ENCODE measurements at regions not wholly inside any gene's neighbourhood (a gene's known extent, or its start where the extent isn't known, plus 50 kb on each side); places are given as distances from the start of the nearest gene placed in this dataset.

GRCh38 chr5:124403281-124403680, 343.2 kb downstream of the ZNF608 start:
- H3K27ac ChIP-seq = no peak overlapping the region
- H3K4me1 ChIP-seq = peaks cover 21% of the 10 kb centered on the region
- no peaks in the 10 kb centered on the region for H3K9me3 ChIP-seq
- no peak for TF ChIP-seq CTCF (IDR thresholded peaks at IDR 0.05)
- no peak overlapping the region for H3K4me3 ChIP-seq
- intact Hi-C loops (cut with DNase I) = no loop called here
- ATAC-seq (no peak), DNase-seq (no peak)
- no peaks in the 10 kb centered on the region for H3K36me3 ChIP-seq
- no peaks in the 10 kb centered on the region for H3K27me3 ChIP-seq (ENCODE audit: low read depth)

GRCh38 chr5:124402144-124402581, 344.3 kb downstream of the ZNF608 start:
- Histone ChIP-seq H3K27ac (peak overlapping the region; percentile 66), H3K27me3 (ENCODE audit: low read depth) (no peaks in the 10 kb centered on the region), H3K4me3 (no peak overlapping the region), H3K4me1 (peaks cover 20% of the 10 kb centered on the region), H3K36me3 (no peaks in the 10 kb centered on the region), H3K9me3 (no peaks in the 10 kb centered on the region)
- intact Hi-C loops (cut with DNase I) = no loop called here
- TF ChIP-seq CTCF (IDR thresholded peaks at IDR 0.05) = no peak
- DNase-seq (peak; percentile 59), ATAC-seq (peak; percentile 96 to 97)

- Histone ChIP-seq H3K27me3 (ENCODE audit: low read depth) (no peaks in the 10 kb centered on the region), H3K4me1 (peaks cover 20% of the 10 kb centered on the region), H3K27ac (peak overlapping the region; percentile 66), H3K4me3 (no peak overlapping the region), H3K36me3 (no peaks in the 10 kb centered on the region), H3K9me3 (no peaks in the 10 kb centered on the region)
- TF ChIP-seq CTCF (IDR thresholded peaks at IDR 0.05) = no peak
- ATAC-seq (peak; percentile 31 to 51), DNase-seq (no peak)
- intact Hi-C loops (cut with DNase I) = no loop called here
These were observed 344.8 kb downstream of the ZNF608 start for GRCh38 chr5:124401476-124402143.

- Histone ChIP-seq H3K4me1 (peaks cover 20% of the 10 kb centered on the region), H3K9me3 (no peaks in the 10 kb centered on the region), H3K27ac (no peak overlapping the region), H3K4me3 (no peak overlapping the region), H3K36me3 (no peaks in the 10 kb centered on the region), H3K27me3 (ENCODE audit: low read depth) (no peaks in the 10 kb centered on the region)
- ATAC-seq (no peak), DNase-seq (no peak)
- intact Hi-C loops (cut with DNase I) = no loop called here
- no peak for TF ChIP-seq CTCF (IDR thresholded peaks at IDR 0.05)
These were observed 346.9 kb downstream of the ZNF608 start for GRCh38 chr5:124399426-124399961.

GRCh38 chr5:124398460-124398859, 348.0 kb downstream of the ZNF608 start:
- Histone ChIP-seq H3K4me1 (peaks cover 20% of the 10 kb centered on the region), H3K27me3 (ENCODE audit: low read depth) (no peaks in the 10 kb centered on the region), H3K9me3 (no peaks in the 10 kb centered on the region), H3K36me3 (no peaks in the 10 kb centered on the region), H3K27ac (no peak overlapping the region), H3K4me3 (no peak overlapping the region)
- DNase-seq (no peak), ATAC-seq (no peak)
- intact Hi-C loops (cut with DNase I) = no loop called here
- no peak for TF ChIP-seq CTCF (IDR thresholded peaks at IDR 0.05)
